ENCODE measurements at regions not wholly inside any gene's neighbourhood (a gene's known extent, or its start where the extent isn't known, plus 50 kb on each side); places are given as distances from the start of the nearest gene placed in this dataset.

- TF ChIP-seq CTCF (IDR thresholded peaks at IDR 0.05), result no peak
- no peak for TF ChIP-seq EZH2 (IDR thresholded peaks at IDR 0.05; ENCODE audit: borderline replicate concordance, insufficient read depth, low read depth, low read length, poor library complexity, severe bottlenecking)
These were observed 115.5 kb upstream of the RAB27B start for GRCh38 chr18:54712758-54713157.
